Left renal cortex interstitium (tissue), 4 donors: ENCODE measurements at regions not wholly inside any gene's neighbourhood (a gene's known extent, or its start where the extent isn't known, plus 50 kb on each side); places are given as distances from the start of the nearest gene placed in this dataset.

Experiments
- DNase-seq, 4 donors: peaks; one replicate each; pipeline ENCODE4 v3.0.0-alpha.2; 2013; ENCODE audit warnings: low read depth in 4 of 4, low spot score in 2 of 4, missing footprints in 1 of 4

DNA sequence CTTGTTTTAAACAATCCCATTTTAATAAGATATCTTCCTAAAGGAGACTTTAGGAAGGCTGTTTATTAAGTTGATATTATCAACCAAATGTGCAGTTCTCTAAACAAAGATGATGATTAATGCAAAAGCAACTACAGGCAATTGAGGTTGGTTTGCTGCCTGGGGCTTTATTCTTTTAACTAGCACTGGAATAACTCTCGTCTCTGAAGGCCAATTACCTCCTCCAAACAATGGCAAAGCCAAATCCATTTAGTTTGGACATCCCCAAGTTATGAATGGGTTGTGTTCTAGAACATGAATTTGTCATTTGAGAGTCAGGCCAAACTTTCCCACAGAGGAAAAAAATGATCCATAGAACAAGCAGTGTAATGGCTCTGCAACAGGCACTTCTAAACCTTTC lies 114.1 kb downstream of the SLC16A9 start:
- DNase-seq = no peak

DNA sequence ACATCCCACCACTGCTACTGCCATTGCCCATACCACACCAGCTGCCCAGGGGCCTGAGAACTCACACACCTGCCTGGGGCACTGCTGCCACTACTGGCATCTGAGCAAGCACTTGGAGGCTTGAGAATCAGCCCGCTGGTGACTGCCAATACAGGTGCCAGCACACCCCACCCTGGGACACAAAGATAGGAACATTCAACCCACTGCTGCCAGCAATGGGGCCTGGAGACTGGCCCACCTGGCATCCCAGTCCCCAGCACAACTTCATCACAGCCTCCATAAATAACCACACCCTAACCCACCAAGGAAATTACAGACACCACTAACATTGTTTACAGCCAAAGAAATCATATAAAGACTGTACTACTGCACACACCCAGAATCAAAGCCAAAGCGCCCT lies 115.9 kb downstream of the SLC16A9 start:
- DNase-seq = no peak

DNA sequence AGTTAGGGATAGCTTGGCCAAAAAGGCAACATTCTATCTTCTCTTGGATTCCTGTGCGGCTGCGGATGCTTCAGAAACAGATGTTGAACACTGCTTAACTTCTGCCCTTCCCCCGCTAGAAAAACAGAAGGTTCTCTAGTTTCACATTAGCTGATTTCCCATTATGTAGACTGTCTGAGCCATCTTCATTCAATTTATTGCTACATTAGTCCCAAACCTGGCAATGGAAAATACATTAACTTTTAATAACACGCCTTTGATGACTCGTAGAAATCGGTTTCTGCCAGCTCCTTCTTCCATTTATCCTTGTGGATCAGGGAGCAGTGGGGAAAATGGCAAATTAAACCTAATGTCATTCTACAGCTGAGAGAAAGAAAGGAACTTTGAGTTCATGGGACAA lies 119.9 kb downstream of the SLC16A9 start:
- DNase-seq = no peak

DNA sequence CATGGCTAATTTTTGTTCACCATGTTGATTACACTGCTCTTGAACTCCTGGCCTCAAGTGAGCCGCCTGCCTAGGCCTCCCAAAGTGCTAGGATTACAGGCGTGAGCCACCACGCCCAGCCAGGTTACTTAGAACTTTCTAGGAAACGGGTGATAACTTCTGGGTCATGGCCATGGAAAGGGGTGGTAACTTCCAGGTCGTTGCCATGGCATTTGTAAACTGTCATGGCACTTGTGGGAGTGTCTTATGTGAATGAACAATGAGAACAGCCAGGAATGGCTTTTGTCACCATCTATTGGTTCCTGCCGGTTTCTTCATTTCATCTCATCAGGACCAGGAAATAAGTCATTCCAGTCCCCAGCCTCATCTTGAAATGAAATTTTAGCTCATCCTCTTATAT lies 120.9 kb downstream of the SLC16A9 start:
- DNase-seq = no peak

DNA sequence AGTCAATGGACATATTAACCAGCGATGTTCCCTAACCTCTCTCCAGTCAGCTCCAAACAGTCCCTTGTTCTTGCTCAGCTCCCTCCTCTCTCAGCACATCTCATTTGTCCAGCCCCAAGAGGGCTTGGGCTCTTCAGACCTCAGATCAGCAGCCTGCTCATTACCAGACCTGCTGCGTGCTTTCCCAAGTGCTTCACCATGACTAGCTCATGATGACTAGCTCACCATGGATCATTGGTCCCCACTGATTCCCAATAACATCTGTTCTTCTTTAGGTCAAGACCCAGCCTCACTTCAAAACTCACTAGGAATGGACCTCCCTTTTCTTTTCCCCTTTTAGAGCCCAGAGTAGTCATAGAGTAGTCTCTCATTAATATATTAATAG lies 121.9 kb downstream of the SLC16A9 start:
- DNase-seq = no peak

DNA sequence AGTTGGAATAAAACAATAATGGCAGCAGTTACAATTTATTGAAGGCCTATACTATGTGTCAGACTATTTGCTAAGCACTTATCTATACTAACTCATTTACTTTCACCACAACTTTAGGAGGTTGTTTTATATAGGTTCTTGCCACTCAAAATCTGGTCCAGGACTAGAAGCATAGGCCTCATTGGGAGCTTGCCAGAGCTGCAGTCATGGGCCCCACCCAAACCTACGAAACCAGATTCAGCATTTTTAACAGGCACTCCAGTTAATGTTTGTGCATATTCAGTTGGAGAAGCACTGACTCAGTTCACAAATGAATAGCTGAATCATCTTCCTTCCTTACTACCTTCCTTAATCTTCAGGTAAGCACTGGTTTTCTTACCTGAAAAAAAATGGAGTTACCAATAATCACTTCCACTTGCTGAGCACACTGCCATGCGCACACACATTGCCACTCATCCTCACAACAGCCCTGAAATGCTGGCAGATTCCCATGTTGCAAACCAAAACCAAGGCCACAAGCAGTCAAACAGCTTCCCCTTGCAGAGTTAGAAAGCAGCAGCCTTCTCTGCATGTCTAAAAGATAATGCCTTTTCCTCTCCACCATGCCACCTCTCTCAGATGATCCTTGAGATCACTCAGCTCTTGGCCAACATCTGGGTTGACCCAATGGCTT lies 122.4 kb downstream of the SLC16A9 start:
- DNase-seq = no peak

DNA sequence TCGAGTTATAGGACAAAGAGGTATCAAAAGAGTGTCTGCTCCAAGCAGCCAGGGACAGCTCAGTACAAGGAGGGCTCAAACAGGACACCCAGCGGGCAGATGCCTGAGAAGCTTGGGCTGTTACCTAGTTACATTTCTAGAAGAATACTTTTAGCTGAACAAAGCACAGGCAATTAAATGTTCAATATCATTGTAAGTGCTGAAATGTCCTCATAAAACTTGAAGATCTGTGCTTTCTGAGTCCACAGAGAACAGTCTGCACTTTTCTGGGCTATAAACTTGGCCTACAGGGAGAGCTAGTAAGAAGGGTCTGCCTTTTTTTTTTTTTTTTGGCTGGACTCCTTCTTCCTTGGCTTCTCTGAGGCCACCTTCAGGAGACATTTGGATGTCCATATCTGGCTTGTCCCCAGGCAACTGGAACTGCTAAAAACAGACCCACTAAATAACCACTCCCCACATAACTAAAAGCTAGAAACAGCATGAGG lies 123.2 kb downstream of the SLC16A9 start:
- DNase-seq = no peak

DNA sequence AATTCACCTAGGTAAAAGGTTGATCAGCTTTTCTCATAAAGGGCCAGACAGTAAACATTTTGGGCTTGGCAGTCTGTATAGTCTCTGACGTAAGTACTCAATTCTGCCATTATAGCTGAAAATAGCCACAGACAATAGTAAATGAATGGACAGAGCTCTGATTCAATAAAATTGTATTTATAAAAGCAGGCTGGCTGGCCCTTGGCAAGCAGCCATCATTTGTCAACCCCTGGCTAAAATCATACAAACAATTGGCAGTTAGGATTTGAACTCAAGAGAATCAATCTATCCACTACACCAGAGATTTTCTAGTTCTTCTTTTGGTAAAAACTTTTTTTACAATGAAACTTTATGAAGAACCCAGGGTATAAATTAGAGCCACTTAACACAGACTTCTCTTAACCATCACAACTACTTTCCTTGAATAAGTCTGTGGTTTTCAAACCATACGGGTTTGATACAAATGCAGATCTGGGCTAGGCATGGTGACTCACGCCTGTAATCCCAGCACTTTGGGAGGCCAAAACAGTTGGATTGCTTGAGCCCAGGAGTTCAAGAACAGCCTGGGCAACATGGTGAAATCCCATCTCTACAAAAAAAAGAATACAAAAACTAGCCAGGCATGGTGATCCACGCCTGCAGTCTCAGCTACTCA lies 124.5 kb downstream of the SLC16A9 start:
- DNase-seq = no peak

DNA sequence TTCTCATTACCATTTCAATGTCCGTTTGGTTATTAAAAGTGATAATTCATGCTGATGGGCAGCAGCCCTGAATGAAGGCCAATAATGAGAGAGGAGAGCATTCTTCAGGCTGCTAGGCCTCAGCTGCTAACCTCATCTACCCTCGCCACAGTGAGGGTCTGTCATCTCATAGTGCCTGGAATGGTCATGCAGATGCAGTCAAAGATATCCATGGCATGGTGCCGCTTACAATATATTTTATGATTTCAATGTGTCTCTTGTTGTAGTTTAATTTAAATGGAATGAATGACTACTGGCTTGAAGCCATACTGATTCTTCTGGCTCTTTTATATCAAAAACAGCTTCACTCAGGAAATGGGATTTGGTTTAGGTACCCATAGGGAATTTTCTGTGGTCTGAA lies 126.9 kb downstream of the SLC16A9 start:
- DNase-seq = no peak

DNA sequence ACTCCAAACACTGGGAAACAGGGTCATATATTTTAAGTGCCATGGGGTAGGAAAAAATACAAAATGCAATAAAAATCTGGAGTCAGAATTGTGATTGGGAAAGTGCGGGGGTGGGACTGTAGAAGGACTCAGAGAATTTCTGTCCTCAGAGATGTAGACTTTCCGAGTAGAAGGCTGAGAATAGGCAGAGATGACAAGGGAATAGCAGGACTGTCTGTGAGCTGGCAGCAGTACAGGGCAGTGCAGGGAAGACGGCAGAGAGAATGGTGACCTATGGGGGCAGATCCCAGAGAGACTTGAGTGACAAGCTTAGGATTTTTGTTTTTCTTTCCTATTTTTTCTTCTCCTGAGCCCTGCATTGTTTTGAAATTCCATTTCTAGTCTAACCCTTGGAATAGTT lies 127.6 kb downstream of the SLC16A9 start:
- no peak for DNase-seq

DNA sequence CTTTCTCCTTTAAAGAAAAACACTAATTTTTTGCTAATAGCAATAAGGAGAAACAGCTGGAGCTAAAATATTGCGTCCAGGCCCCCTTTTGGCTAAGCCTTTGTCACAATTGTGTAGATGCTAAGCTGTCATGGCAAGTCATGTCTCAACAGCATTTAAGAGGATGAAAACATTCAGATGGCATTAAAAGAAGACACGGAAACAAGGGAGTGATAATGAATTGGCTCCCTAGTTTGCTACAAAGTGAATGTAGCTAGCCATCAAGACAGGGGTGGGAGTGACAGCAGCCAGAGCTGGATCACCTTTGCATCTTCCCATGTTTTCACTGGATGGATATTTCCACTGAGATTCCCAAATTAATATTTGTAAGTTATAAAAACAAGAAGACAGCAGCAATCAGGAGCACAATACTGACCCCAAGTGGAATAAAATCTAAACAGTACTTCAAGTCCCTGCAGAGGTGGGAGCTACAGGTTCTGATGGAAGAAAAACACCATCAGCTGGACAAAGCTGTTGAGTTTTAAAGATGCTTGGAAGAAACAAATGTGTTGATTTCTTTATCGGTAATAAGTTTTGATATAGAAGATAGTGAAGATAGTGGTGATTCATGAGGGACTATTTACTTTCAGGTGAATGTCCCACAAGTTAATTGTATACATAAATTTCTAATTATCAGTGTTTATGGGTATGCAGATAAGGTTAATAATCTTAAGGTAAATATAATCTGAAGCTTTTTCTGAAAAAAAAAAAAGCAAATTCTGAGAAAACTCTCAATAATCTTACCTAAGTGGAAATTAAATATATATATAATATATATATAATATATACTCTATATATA lies 129.4 kb downstream of the SLC16A9 start:
- DNase-seq = peak in 1 of 4 donors; percentile 36

DNA sequence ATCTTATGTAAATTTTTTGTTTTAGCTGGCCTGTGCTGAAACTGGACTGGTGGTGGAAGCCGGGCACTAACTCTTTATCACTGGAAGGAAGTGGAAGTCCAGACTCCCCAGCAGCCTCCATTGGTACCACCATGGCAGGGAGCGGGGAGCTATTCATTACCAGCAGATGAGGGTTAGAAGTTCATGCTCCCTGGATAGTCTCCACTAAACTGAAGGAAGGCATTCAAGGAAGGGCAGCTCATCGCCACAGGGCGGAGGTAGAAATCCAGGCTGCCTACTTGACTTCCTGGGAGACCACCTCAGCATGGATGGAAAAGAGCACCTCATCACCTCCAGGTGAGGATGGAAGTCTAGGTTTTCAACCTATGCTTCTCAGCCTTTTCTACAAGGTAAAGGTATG lies 130.9 kb downstream of the SLC16A9 start:
- DNase-seq = no peak

DNA sequence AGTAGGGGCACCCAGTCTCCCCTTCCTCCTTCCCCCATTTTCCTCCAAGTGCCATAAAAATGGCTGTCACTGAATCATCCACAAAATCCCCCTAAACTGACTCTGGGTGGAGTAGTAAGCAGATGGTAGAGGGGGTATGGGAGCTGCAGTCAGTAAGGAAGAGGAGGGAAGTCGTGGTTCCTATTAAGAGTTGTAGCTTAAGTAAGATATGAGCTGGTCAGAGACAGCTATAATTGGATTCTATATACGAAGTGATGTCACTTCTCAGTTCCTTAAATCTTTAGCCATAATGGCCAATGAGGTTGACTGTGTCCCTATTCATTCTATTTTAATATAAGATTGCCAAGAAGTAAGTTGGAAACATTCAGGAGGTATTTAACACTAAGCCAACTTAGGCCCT lies 131.7 kb downstream of the SLC16A9 start:
- no peak for DNase-seq

DNA sequence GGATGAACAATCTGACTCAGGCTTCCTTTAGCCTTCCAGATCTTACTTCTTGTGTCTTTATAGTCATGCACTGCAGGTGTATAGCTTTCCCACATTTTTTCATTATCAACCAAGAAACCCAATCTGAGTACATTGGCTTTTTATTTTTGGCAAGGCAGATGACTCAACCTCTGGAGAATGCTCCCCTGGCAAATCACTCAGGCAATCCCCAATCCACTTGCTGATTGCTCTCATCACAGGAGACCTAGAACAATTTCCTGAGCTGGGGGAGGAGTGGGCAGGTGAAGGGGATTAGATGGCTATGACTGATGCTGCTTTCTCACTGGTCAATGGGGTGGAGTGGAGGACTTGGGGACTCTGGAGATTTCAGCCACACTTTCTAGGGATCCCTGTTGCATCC lies 134.4 kb downstream of the SLC16A9 start:
- DNase-seq = no peak

DNA sequence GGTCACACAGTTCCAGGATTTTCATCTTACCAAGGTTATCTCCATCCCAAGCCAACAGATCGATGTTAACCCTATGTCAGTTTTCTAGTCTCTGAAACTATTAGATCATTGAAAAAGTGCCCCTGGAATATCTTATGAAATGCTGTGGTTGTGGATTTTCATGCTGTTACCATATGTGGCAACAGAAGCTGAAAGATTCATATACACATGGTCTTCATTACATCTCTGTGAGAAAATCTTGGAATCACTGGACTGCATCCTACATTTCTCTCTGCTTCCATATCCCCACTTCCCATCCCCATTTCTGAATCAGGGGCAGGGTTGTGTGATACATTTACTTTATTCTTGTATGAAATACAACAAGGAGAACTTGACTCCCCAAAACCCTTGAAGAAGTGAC lies 146.1 kb downstream of the SLC16A9 start:
- DNase-seq = no peak

DNA sequence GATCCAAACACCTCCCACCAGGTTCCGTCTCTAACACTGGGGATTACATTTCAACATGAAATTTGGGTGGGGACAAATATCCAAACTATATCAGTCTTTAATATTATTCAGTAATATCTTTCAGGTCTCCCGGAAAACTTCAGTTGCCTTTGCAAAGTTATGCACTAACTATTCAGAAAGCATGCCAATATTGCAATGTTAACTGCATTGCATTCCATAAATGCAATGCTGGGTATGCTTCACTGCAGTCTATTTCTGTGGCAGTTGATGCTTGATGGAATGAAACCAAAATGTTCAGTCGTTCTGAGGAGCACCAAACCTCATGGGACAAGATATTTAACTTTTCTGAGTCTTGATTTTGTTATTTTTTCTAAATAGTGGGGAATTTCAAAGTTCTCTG lies 147.5 kb downstream of the SLC16A9 start:
- no peak for DNase-seq

DNA sequence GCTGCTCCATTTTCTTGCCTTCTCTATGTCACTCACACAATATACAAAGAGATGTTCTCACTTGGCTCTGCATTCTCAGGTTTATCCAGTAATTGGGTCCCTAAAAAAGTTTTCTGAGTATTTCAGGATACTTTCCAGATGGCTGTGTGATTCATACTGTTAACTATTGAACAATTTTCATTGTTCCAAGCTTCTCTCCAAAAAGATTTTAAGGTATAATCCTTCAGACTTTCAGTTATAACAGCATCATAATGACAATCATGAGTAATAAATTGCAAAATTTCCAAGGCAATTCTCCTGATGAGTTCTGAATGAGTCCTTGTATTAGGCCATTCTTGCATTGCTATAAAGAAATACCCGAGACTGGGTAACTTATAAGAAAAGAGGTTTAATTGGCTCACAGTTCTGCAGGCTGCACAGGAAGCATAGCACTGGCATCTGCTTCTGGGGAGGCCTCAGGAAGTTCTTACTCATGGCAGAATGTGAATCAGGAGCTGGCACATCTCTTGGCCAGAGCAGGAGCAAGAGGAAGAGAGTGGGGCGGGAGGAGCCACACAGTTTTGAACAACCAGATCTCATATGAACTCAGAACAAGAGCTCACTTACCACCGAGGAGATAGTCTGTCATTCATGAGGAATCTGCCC lies 148.1 kb downstream of the SLC16A9 start:
- DNase-seq = no peak

DNA sequence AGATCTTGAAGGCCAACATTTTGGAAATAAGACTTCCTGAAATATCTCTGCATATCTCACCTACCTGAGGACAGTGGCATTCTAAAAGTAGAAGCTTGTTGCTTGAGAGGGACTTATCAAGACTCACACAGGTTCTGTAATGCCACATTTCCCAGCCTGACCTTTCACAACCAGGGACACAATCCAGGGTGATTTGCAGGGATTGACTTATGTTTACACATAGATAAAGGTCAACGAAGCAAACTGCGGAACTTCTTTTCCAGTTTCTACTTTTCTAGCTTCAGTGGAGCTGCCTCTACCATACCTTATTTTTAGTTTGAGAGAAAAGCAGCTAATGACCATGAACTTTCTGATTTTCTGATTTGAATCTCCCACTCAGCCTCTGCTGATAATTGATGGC lies 148.7 kb downstream of the SLC16A9 start:
- DNase-seq = no peak

DNA sequence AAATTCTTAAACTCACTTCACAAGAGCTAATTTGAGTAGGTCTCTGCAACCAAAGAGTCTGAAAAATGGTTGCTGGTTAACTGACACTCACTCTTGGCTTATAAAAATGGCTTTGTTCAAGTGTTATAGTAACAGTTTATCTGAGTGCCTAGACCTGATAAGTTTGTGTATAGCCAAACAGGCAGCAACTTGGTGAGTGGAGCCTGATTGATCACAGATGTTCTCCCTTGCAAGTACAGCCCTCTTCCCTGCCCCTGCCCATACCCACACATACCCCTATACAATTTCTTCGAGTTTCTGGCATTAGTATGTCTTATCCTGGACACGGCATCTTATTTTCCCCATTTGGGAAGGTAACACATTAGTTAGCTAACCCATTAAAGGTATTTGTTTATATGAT lies 149.5 kb downstream of the SLC16A9 start:
- DNase-seq = no peak

DNA sequence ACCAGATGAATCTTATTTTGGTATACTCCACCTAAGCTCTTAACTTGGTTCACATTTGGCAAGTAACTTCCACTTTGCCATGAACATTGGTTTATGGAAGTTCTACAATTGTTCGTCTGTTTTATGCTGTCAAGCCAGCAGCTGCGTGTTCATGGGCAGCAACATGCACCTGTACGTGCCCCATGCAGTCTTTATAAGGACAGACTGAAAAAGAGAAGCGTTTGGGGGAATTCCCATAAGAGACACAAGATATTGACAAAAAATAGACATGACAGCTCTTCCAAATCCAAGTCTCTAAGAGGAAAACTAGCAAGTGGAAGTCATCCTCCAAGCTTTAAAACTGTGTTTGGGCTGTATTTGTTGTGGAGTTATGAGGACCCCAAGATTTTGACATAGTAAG lies 151.6 kb downstream of the SLC16A9 start:
- no peak for DNase-seq

DNA sequence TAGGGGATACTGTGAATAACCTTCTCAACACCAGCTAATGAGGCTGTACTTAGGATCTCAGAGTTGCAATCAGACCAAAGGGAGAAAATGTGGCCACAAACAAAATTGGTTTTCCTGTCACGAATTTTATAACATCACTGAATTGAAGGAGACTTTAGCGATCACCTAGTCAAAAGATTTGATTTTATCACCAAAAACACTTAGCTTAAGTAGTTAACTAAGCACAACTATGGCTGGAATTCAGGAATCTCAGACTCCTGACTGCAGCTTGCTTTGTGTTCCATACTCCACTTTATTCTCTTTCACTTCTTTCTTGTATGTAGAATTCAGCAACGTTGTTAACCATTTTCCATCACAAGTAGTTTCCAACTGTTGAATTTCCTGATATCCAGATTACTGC lies 152.0 kb downstream of the SLC16A9 start:
- no peak for DNase-seq
